ENCODE measurements at regions not wholly inside any gene's neighbourhood (a gene's known extent, or its start where the extent isn't known, plus 50 kb on each side); places are given as distances from the start of the nearest gene placed in this dataset.

DNA sequence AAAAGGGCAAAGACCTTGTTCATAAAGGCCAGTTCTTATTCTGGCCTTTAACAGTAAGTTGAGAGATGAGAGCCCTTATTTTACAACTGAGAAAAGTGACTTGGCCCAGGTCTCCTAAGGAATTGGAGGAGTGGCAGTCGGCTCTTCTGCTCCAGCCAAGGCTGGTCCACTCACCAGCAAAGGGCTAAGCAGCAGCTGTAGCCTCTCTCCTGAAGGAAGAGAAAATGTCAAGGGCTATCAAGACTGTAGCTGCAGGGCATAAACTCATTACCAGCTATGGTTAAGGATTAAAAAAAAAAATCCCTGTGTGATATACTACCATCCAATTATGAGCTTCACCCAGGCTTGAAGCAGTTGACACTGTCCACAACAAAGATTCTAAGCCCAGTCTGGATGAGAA lies 138.6 kb upstream of the RAD23B start:
- no peaks in the 10 kb centered on the region for H3K9me1 ChIP-seq (ENCODE audit: insufficient read depth, low read length)
- no TSS peak for BruUV-seq (replicated peaks)
- H3K27ac ChIP-seq (ENCODE audit: insufficient read depth, low read length), result no peak overlapping the region
- TF ChIP-seq FOS (IDR thresholded peaks at IDR 0.05; ENCODE audit: low read depth, low read length) (no peak), RAD21 (IDR thresholded peaks at IDR 0.05; ENCODE audit: low read length) (no peak), SMC3 (IDR thresholded peaks at IDR 0.05; ENCODE audit: low read depth, low read length) (no peak), RFX5 (IDR thresholded peaks at IDR 0.05; ENCODE audit: low read depth, low read length) (no peak), USF2 (IDR thresholded peaks at IDR 0.05; ENCODE audit: low read depth, low read length) (no peak), BHLHE40 (IDR thresholded peaks at IDR 0.05; ENCODE audit: low read depth, low read length) (no peak), POLR2A (IDR thresholded peaks at IDR 0.05; ENCODE audit: low read depth, low read length) (no peak), MXI1 (IDR thresholded peaks at IDR 0.05; ENCODE audit: borderline replicate concordance, low read depth, low read length) (no peak), MAZ (IDR thresholded peaks at IDR 0.05; ENCODE audit: borderline replicate concordance, low read depth, low read length) (no peak), RCOR1 (IDR thresholded peaks at IDR 0.05; ENCODE audit: insufficient replicate concordance, low read length) (no peak), CEBPB (IDR thresholded peaks at IDR 0.05; ENCODE audit: low read depth, low read length) (no peak), CHD1 (IDR thresholded peaks at IDR 0.05; ENCODE audit: low read depth, low read length) (no peak), ELK1 (IDR thresholded peaks at IDR 0.05; ENCODE audit: borderline replicate concordance, low read depth, low read length) (no peak), NFE2L2 (IDR thresholded peaks at IDR 0.05; ENCODE audit: low read depth, low read length) (no peak), MAFK (IDR thresholded peaks at IDR 0.05; ENCODE audit: low read depth, low read length) (no peak)
- TF ChIP-seq, protein P1, sequence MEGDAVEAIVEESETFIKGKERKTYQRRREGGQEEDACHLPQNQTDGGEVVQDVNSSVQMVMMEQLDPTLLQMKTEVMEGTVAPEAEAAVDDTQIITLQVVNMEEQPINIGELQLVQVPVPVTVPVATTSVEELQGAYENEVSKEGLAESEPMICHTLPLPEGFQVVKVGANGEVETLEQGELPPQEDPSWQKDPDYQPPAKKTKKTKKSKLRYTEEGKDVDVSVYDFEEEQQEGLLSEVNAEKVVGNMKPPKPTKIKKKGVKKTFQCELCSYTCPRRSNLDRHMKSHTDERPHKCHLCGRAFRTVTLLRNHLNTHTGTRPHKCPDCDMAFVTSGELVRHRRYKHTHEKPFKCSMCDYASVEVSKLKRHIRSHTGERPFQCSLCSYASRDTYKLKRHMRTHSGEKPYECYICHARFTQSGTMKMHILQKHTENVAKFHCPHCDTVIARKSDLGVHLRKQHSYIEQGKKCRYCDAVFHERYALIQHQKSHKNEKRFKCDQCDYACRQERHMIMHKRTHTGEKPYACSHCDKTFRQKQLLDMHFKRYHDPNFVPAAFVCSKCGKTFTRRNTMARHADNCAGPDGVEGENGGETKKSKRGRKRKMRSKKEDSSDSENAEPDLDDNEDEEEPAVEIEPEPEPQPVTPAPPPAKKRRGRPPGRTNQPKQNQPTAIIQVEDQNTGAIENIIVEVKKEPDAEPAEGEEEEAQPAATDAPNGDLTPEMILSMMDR (conservative IDR thresholded peaks at IDR 0.05; ENCODE audit: low read depth, low read length), result no peak
- dilution Hi-C loops (cut with HindIII; ENCODE audit: low sequenced_read_pairs, unreplicated experiment) (no loop called here), intact Hi-C loops (cut with micrococcal nuclease) (no loop called here), in situ Hi-C loops (cut with MboI; ENCODE audit: low sequenced_read_pairs) (loop anchor here (25.0 kb wide), 1 partner anchor 1618 kb away; no protein-coding TSS in a partner anchor)
- WGBS, 2 experiments (ENCODE audit: extremely low coverage in 2 of 2, insufficient read length in 1 of 2), result no CpG with 5 or more reads among the region's 1 CpG
- H3K9ac ChIP-seq (ENCODE audit: low read depth, low read length), result no peak overlapping the region
- H3K4me3 ChIP-seq (ENCODE audit: insufficient read depth, low read depth, low read length), result no peak overlapping the region
- H3K14ac ChIP-seq (replicated peaks; ENCODE audit: low read depth, low read length), result no peak overlapping the region
- H3K4me1 ChIP-seq (ENCODE audit: control insufficient read depth, insufficient read depth, low read length), result no peaks in the 10 kb centered on the region
- POLR2A ChIA-PET (ENCODE audit: unreplicated experiment), result no interaction called here
- H2AK5ac ChIP-seq (ENCODE audit: low read depth, low read length), result no peak overlapping the region
- H2BK15ac ChIP-seq (ENCODE audit: low read depth, low read length), result no peak overlapping the region
- H2BK20ac ChIP-seq (ENCODE audit: low read depth, low read length), result no peak overlapping the region
- CTCF ChIA-PET, result no interaction called here
- no peak overlapping the region for H4K91ac ChIP-seq (ENCODE audit: insufficient read depth, low read depth, low read length)
- H4K5ac ChIP-seq (ENCODE audit: low read depth, low read length), result no peak overlapping the region
- no peak overlapping the region for H2AK9ac ChIP-seq (replicated peaks; ENCODE audit: low read depth, low read length, poor library complexity)
- DNase-seq (no peak), ATAC-seq (ENCODE audit: low read depth) (no peak)
- no peaks in the 10 kb centered on the region for H3K36me3 ChIP-seq (ENCODE audit: control insufficient read depth, insufficient read depth, low read length)
- no peak overlapping the region for H2BK5ac ChIP-seq (ENCODE audit: low read depth, low read length, poor library complexity, severe bottlenecking)
- peaks cover 12% of the 10 kb centered on the region for H3K27me3 ChIP-seq (ENCODE audit: control insufficient read depth, insufficient read depth, low read length)
- H3K23ac ChIP-seq (ENCODE audit: low read depth, low read length), result no peak overlapping the region
- H4K8ac ChIP-seq (ENCODE audit: low read depth in 2 of 2, low read length in 2 of 2), result no peak overlapping the region
- no peaks in the 10 kb centered on the region for H3K79me1 ChIP-seq (ENCODE audit: low read depth in 1 of 2, low read length in 2 of 2)
- H3K4ac ChIP-seq (ENCODE audit: low read depth, low read length), result no peak overlapping the region
- H3K18ac ChIP-seq (ENCODE audit: low read depth, low read length), result no peak overlapping the region
- no peak overlapping the region for H2AFZ ChIP-seq (replicated peaks; ENCODE audit: low read length, poor library complexity)
- H3K56ac ChIP-seq (ENCODE audit: extremely low read depth, insufficient read depth, low read length), result no peak overlapping the region
- no peaks in the 10 kb centered on the region for H3K9me3 ChIP-seq (ENCODE audit: control insufficient read depth, insufficient read depth, low read length)
- no peak overlapping the region for H2BK120ac ChIP-seq (ENCODE audit: low read depth, low read length)
- H4K20me1 ChIP-seq (ENCODE audit: insufficient read depth, low read length), result no peaks in the 10 kb centered on the region
- no peak overlapping the region for H3K4me2 ChIP-seq (ENCODE audit: low read depth, low read length)
